HepG2 (cell line): ENCODE measurements at regions not wholly inside any gene's neighbourhood (a gene's known extent, or its start where the extent isn't known, plus 50 kb on each side); places are given as distances from the start of the nearest gene placed in this dataset.

Experiments
- DPF2 ChIP-seq: sonication (generic); formaldehyde crosslinking; IDR thresholded peaks from 2 replicates; pipeline ENCODE4 v1.4.0; 2020; ENCODE audit warnings: mild to moderate bottlenecking, low read depth, missing genetic modification reagents, borderline replicate concordance
- NR2F2 ChIP-seq: IDR thresholded peaks from 2 replicates; pipeline ENCODE4 v1.6.1; 2012; ENCODE audit warnings: low read depth, inconsistent platforms, borderline replicate concordance
- POLR2A ChIP-seq, 2 experiments: IDR thresholded peaks; 2 replicates each; pipeline ENCODE4 v1.6.1; 2011; ENCODE audit warnings: low read depth in 2 of 2, low read length in 2 of 2, mild to moderate bottlenecking in 1 of 2, moderate library complexity in 1 of 2; ENCODE audit not compliant: insufficient read depth in 1 of 2
- POLR2AphosphoS5 ChIP-seq: IDR thresholded peaks from 2 replicates; pipeline ENCODE4 v1.6.1; 2012; ENCODE audit warnings: low read depth, low read length
- RBAK ChIP-seq: sonication (generic); formaldehyde crosslinking; IDR thresholded peaks from 2 replicates; pipeline ENCODE4 v1.5.1; 2020; ENCODE audit warnings: mild to moderate bottlenecking, missing genetic modification reagents
- RORA ChIP-seq: sonication (generic); formaldehyde crosslinking; IDR thresholded peaks from 2 replicates; pipeline ENCODE4 v1.5.0; 2020; ENCODE audit warnings: mild to moderate bottlenecking, missing genetic modification reagents, moderate library complexity
- SP1 ChIP-seq, 2 experiments: fragments of 450-650 bp in 1 of 2; sonication (generic) in 1 of 2; formaldehyde crosslinking in 1 of 2; IDR thresholded peaks; 2 replicates each; pipeline versions ENCODE4 v1.4.0 to v1.6.1; 2016 to 2020; ENCODE audit warnings: missing genetic modification reagents in 1 of 2
- ZFY ChIP-seq: sonication (generic); formaldehyde crosslinking; IDR thresholded peaks from 2 replicates; pipeline ENCODE4 v1.4.0; 2020; ENCODE audit warnings: missing genetic modification reagents
- ZNF790 ChIP-seq: sonication (generic); formaldehyde crosslinking; IDR thresholded peaks from 2 replicates; pipeline ENCODE4 v1.8.0; 2022; ENCODE audit warnings: missing genetic modification reagents, mild to moderate bottlenecking, borderline replicate concordance
- TF ChIP-seq, protein P1 (sequence below): sonication (generic); formaldehyde crosslinking; IDR thresholded peaks from 2 replicates; pipeline ENCODE4 v1.5.0; 2020; ENCODE audit warnings: mild to moderate bottlenecking, missing genetic modification reagents, moderate library complexity

DNA sequence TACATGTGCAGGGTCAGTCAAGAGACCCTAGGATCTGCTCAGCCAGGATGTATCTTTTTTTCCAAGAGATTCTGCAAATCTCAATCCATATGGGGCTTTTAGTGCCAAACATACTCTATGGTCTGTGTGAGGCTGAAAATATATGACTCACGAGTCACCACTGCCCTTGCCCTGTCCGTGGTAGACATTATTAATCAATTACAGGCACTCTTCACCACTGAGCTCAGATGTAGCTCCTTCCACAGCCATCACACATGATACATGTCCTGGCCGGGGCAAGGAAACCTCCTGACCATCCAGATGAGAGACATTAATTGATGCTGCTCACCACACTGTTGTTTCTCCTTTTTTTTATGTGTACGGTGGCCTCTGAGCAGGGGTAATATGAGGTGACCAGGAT, 90.2 kb upstream of the RET start:
- no peak for TF ChIP-seq RORA (CRISPR knock-in tag)
- no peak for TF ChIP-seq DPF2 (CRISPR knock-in tag)
- TF ChIP-seq NR2F2, result no peak
- no peak for TF ChIP-seq SP1 (IDR thresholded peaks at IDR 0.05)
- TF ChIP-seq SP1 (CRISPR knock-in tag; IDR thresholded peaks at IDR 0.05), result no peak
- TF ChIP-seq POLR2A (IDR thresholded peaks at IDR 0.05; ENCODE audit: insufficient read depth in 1 of 2, low read depth in 2 of 2, low read length in 2 of 2), result no peak
- TF ChIP-seq RBAK (CRISPR knock-in tag), result no peak
- TF ChIP-seq, protein P1, sequence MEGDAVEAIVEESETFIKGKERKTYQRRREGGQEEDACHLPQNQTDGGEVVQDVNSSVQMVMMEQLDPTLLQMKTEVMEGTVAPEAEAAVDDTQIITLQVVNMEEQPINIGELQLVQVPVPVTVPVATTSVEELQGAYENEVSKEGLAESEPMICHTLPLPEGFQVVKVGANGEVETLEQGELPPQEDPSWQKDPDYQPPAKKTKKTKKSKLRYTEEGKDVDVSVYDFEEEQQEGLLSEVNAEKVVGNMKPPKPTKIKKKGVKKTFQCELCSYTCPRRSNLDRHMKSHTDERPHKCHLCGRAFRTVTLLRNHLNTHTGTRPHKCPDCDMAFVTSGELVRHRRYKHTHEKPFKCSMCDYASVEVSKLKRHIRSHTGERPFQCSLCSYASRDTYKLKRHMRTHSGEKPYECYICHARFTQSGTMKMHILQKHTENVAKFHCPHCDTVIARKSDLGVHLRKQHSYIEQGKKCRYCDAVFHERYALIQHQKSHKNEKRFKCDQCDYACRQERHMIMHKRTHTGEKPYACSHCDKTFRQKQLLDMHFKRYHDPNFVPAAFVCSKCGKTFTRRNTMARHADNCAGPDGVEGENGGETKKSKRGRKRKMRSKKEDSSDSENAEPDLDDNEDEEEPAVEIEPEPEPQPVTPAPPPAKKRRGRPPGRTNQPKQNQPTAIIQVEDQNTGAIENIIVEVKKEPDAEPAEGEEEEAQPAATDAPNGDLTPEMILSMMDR, result no peak
- no peak for TF ChIP-seq POLR2AphosphoS5
- TF ChIP-seq ZFY (CRISPR knock-in tag), result no peak
- no peak for TF ChIP-seq ZNF790 (CRISPR knock-in tag)
